ENCODE measurements at regions not wholly inside any gene's neighbourhood (a gene's known extent, or its start where the extent isn't known, plus 50 kb on each side); places are given as distances from the start of the nearest gene placed in this dataset.

DNA sequence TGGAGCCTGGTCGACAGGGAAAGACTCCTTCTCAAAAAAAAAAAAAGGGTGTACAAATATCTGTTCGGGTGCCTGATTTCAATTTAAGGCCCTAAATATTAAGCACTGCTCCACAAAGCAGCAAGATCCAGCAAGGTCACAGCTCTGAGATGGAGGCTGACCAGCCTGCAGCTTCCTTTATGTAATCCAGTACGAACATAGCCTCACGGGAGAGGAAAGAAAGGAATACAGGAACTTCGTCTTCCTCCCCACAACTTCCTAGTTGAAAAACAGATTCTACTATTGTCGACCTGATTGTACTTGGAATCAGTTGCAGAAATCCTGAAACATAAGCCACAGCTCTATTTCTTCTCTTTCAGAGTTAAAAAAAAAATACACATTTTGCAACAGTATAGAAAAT lies 53.5 kb upstream of the TBC1D9 start:
- no peak for TF ChIP-seq BHLHE40 (IDR thresholded peaks at IDR 0.05; ENCODE audit: borderline replicate concordance)
- TF ChIP-seq SP1 (IDR thresholded peaks at IDR 0.05), result no peak
